GM19438 (cell line): ENCODE measurements at regions not wholly inside any gene's neighbourhood (a gene's known extent, or its start where the extent isn't known, plus 50 kb on each side); places are given as distances from the start of the nearest gene placed in this dataset.
A peak's percentile ranks its signal among the peaks of the same experiment; 100 is the strongest.

Source experiments
- ATAC-seq: cut with Tn5 transposase; IDR thresholded peaks from one replicate; pipeline ENCODE4 v1.9.1; 2021; ENCODE audit warnings: low read depth; ENCODE audit not compliant: unreplicated experiment

DNA sequence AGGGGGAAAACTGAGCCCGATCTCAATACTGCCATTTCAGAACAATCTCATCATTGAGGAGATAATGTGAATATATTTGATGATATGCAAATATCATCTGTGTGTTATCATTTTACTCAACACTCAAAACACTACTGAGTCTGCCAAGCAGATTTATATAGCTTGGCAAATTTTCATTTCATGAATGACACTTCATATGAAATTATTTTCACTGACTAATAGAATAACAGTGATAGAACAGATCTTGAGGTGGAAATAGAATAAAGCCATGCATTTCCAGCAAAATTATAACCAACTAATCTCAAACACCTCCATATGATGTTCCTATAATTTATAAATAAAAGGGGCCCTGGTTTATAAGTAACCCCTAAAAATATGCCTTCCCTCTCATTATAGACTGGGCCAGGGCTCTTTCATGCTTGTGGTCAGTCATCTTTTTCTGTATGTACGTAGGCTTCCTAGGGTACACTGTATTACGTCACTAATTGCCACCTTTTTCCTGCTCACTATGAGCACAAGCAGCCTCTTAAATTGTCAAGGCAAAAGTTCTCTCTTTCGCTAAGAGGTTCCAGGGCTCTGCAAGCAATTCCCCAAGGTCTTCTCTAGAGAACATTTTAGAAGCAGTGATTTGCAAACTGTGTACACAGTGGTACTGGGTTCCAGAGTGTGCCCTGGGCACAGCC is 197.1 kb upstream of the FOXN3 start:
- ATAC-seq: no peak

DNA sequence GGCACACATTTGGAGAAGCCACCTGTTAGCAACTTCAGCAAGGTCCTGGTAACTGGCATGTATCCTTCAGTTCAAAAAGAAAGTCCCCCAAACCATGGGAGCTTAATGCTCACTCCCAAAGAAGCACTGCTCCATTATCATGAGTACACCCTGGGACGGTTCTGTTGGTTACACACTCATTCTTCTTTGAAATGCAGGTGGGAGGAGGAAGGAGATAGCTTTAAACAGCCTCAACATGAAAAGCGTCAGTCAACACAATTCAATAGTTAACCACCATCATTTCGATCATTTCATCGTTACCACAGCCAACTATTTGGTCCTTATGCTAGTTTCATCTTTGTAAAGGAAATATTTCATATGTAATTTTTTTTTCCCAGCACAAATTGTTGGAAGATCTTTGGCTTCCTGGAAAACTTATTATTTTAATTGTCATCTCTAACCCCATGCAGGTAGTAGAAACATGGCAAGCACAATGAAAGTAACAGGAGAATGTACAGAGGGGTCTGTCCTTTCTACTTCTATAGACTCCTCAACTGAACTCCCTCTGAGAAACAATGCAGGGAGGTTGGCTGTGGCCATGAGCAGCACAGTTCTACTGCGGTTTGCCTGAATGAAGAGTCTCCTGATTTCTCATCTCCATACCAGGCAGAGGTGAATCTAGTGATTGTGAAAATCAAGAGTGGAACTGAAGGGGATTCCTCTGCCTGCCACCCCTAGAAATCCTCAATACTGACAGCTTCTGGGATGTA is 196.4 kb upstream of the FOXN3 start:
- ATAC-seq: no peak

DNA sequence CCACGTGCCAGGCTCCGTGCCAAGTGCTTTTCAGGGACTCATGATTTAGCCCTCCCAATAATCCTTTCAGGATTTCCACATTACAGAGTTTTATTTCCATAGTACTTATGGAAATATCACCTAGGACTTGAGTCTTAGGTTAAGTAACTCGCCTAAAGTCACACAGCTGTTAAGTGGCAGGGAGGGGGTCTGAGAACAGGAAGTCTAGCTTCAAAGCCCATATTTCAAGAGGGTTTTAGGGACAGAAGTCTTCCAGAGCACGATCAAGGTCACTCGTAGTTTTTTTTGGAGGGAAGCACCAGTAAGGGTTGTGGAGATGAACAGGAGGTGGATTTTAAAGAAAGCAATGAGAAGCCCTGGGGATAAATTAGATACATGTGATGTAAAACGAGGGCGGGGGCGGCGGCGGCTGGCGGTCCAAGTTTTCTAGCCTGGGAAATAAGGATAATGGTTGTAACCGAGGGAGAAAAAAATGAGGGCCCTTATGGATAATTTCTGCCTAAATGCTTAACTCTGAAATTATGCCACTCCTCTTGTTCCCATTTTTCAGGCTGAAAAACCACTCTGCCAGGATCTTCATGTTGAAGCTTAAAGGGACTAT is 192.6 kb upstream of the FOXN3 start:
- no peak for ATAC-seq

DNA sequence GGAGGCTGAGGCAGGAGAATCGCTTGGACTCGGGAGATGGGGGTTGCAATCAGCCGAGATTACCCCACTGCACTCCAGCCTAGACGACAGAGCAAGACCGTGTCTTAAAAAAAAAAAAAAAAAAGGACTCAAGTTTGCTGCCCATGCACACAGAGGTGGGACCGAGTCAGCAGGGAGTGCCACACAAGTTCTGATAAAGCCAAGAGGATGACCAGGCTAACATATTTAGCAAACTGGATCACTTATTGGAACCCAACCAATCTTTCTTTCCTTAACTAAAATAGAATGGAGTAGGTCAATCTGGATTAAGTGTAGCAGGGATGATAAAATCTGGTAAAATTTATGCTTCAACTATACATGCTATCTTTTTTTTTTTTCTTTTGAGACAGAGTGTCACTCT is 190.4 kb upstream of the FOXN3 start:
- ATAC-seq: no peak

DNA sequence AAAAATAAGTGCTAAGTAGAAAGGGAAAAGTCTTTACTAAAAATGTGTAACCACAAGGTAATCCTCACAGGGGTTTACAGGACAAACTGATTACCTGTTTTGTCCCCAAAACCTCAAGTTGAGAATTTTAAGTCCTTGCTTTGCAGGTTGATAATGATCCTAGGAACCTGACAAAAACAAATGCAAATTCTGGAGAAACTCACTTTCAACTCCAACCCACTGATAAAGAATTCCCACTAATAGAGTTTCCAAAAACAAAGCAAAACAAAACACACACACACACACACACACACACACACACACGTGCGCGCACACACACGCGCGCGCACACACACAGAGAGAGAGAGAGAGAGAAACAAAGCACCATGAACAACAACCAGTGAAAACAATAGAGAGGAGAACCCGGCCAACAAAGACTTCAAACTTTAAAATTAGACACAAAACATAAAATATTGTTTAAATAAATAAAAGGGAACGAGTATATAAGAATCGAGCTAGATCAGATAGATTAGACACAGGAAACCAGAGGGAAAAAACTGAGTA is 187.0 kb upstream of the FOXN3 start:
- no peak for ATAC-seq

DNA sequence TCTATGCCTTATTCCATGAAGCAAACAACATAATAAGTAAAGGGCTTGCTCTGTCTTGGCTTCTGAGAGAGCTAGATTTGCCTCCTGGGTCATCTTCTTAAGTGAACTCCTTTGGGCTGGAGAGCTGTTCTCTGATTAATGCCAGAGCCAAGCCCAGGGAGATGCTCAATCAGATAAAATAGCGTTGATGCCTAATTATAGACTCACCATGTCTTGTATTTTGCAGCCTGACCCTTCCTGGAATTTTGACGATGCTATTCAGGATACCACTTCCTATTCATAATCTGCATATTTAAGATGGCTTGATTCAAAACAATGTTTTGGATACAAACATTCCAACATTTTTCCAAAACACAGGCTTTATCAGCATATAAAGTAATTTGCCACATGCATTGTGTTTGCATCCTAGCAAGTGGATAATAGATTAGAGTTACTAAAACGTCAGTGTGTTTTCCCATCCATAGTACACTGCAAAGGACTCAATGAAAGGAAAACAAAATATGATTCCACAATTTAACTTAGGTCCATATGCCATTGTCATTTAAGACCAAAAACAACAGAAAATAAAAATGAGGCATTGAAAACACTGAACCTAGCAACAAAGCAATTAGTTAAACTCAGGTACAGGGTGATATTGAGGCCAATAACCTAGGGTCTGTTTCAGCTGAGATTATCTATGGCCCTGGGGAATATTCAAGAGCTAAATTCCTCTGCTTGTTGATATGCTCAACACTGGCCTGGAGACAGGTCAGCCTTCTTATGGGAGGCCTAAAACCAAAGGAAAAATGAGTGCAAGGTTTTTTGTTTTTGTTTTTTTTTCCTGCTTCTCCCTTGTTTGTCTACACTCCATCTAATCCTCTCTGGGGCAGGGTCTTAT is 184.2 kb upstream of the FOXN3 start:
- ATAC-seq: no peak

DNA sequence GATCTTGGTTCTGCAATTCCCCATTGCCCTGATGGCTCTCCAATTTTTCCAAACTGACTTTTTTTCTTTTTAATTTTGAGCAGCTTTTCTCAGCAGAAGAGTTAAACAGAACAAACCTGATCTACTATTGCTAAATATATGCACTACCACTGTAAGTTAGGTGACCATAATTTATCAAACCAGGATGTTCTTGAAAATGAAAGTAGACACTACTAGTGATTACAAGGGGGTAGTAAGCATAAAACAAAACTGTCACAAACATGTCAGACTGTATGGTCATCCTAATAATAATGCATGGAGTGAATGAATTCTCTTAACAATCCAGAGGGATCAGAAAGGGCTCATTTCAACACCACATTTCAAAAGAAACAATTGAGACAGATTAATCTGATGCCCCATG is 183.0 kb upstream of the FOXN3 start:
- no peak for ATAC-seq

DNA sequence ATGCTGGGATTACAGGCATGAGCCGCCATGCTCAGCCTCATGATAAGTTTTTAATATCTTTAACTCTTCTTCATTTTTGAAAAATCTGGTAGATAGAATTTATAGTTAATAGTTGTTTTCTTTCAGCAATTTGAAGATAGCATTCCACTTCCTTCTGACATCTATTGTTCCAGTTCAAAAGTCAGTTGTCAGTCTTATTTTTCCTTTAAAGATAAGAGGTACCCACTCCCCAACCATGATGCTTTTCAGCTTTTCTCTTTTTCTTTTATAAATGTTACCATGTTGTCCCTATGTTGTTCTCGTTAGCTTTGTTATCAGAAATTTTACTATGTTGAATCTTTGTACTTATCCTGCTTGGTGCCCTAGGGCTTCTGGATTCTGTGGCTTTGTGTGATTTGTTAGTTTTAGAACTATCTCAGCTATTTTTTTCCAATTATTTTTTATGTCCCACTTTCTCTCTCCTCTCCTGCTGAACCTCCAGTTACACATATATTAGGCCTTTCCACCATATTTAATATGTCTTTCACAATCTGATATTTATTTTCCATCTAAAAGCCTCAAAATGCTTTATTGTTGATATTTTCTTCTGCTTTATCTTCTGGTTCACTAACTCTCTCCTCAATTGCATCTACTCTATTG is 181.6 kb upstream of the FOXN3 start:
- no peak for ATAC-seq

DNA sequence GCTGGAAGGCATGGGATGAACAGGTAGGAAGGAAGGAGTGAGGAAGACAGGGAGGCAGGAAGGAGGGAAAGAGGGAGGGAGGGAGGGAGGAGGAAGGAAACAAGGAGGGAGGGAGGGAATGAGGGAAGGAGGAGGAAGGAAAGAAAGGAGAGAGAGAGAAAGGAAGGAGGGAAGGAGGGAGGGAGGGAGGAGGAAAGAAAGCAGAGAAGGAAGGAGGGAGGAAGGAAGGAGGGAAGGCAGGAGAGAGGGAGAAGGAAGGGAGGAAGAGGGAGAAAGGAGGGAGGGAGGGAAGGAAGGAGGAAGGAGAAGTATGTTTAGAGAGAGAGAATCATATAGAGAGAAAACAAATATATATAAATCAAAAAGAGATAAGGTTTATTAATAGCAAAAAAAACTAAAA is 175.9 kb upstream of the FOXN3 start:
- ATAC-seq: no peak

DNA sequence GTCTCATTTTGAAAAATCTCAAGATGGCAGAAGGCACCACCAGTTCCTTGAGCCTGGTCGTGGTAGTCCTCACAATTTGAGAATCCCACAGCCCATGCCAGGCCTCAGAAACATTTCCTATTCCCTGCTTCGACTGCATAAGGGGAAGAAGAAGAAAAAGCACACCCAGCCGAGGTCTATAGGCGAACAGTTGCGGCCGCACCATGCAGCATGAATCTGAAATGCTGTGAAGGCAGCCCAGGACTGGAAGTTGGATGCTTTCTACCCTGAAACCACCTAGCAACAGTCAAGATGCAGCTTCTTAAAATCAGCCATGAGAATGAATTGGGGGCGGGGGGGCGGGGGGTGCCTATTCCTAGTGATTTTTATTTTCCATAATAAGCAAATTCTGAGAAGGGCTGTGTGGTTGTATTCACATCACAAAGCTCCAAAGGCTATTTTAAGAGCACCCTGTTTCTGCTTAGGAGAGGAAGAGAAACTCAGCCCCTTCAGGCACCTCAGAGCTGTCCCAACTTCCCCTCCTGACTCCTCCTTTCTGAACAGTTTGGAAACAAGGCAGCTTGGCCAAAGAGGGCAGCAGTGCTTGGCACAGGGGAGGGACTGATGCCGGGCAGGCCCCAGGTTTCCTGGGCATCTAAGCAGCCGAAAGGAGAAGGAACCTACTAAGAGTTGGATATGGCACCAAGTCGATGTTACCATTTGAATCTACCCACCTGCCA is 172.5 kb upstream of the FOXN3 start:
- peak; percentile 67 for ATAC-seq

DNA sequence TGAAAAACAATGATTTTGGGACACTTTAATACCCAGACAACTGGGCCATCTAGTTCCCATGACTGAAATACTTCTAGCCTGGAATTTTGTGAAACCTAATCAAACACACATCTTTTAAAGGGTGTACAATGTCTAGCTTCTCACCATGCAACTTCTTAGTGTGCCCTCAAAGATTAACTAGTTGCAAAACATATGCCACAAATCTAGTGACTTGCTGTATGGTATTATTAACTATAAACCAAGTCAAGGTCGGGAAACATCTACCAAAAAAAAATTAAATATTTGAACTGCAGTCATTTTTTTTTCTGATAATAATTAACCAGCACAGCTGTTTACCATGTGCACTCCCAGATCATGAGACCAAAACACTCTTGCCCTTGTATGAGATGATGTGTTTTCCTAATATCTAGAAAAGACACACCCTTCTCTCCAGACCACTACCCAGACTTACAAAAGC is 171.8 kb upstream of the FOXN3 start:
- no peak for ATAC-seq

DNA sequence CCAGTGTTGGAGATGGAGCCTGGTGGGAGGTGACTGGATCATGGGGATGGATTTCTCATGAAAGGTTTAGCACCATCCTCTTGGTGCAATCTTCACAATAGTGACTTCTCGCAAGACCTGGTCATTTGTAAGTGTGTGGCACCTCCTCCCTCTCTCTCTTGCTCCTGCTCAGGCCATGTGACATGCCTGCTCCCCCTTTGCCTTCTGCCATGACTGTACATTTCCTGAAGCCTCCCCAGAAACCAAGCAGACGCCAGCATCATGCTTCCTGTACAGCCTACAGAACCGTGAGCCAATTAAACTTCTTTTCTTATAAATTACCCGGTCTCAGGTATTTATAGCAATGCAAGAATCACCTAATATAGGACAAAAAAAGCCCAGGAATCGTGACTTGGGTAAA is 171.0 kb upstream of the FOXN3 start:
- ATAC-seq: no peak

DNA sequence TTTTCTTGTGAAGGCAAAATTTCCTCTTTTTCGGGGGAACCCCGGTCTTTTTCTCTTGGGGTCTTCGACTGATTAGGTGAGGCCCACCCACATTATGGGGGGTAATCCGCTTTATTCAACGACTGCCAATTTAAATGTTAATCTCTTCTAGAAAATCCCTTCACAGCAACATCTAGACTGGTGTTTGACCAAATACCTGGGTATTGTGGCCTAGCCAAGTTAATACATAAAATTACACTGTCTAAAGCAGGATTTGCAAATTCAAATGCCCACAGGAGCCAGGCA is 170.0 kb upstream of the FOXN3 start:
- no peak for ATAC-seq

DNA sequence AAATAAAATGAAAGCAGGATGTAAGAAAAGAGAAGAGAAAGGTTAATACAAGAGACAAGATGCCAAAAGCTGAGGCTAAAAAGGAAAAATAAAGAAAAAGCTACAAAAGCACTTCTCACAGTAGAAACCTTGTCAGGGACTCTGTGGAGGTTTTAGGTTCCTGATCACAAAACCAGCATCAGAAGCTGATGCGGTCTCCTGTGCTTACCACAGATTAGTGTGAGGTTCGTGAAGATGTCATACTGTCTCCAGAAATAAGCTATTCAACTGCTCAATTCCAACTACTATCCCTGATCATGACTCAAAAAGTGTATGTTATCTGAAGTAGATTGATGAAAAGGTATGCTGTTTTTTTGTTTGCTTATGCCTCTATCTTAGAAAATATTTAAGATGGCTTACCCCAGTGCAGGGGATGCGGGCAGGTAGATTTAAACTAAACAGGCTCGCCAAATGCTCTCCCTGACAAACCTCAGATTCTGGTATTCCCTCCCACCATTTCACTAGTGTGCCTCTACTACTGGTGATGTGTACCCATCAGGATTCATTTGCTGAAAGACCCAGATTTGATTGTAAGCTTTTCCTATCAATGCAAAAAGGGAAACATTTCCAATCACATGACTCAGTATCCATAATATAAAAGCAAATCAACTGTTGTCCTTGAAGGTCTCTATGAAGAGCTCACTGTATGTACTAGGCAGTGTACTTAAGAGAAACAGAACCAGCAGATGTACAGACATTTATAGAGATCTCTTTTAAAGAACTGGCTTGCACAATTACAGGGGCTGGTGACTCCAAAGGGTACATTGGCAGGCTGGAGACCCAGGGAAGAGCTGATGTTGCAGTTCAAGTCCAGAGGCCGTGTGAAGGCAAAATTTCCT is 169.5 kb upstream of the FOXN3 start:
- ATAC-seq: no peak

DNA sequence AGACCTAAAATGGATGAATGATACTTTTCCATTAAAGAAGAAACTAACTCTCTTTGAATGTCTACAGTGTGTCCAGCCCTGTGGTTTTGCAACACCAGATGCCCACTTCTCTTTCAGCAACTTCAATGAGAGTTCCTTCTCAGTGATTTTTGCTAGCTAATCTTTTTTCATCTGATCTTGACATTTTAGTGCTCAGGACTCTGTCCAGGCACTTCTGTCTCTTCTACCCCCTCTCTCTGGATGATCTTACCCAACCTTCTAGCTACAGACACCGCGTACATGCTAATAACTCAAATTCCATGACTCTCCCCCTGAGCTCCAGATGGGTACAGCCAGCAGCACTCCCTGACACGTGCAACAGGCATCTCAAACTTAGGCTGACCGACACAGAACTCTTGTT is 161.1 kb upstream of the FOXN3 start:
- ATAC-seq: no peak

DNA sequence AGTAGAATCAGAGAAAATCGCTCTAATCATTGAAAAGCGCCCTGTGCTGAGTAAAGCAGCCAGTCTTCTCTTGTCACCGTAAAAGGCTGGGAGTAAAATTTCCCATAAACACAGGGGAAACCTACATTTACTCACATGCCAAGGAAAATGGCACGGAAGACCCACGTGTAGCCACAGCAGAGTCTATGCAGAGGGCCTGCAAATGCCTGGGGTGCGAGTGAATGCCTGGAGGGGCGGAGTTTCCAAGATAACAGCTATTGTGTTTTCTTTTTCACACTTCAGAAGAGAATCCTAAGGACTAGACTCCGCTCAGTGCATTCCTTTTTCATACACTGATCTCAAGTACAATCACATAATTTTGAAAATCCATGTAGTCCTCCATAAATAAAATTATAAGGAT is 159.9 kb upstream of the FOXN3 start:
- ATAC-seq: no peak

DNA sequence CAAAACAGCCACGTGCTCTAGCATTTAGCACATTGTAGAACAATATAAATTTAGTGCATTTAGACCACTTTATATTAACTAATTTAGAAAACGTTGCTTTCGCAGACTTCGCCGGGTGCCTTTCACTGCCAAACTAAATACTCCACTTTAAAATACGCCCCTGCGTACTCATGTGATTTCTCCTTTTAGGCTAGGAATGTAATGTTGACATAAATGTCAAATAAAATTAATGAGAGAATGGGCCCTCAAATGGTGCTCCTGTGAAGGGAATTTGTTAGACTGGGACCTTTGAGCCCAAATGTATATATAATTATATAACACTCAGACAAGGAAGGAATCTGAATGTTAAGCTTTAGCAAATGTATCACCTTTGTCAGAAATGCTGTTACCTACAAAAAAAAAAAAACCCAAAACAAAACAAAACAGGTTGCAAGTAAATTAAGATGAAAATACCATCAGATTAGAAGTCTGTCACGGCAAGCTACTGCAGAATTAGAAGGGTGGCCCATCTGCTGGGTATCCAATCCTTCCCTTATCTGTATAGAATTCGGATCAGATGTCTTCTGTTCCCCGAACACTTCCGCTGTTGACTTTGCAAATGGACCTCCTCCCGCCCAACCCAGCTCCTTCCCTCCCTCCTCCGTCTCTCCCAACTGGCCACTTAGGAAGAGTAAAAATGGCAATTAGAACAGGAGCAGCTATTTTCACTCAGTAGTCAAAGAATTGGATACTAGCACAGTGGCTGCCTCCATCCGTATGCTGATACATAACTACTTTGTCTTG is 159.3 kb upstream of the FOXN3 start:
- ATAC-seq: no peak

DNA sequence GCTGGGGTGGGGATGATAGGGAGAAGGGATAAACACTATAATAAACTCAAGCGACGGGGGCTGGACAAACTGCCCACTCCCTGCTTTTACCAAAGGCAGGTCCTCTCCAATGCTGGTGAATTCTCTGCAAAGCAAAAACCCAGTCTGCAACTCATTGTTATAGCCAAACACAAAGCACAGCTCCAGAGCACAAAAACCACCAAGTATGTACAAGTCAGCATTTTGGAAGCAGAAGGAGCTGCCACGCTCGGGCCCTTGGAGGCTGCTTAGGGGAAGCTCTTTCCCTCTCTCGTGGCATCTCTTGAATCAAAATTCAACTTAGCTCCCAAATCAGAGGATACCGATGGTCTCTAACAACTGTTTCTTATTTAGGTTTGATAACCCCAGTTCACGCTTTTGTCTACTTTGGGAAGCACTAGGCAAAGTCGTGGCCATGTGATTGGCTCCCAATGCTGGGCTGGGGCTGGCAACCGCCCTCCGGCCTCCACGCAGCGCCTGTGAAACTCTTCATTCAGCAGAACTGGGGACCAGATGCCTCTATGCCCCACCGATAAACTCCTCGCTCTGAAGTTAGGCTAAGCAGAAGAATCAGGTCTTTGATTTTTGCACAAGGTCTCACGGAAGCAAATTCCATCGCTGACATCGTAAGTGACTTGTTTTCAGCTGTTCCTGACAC is 158.5 kb upstream of the FOXN3 start:
- no peak for ATAC-seq
